ENCODE measurements at regions not wholly inside any gene's neighbourhood (a gene's known extent, or its start where the extent isn't known, plus 50 kb on each side); places are given as distances from the start of the nearest gene placed in this dataset.

GRCh38 chr6:148175550-148176188 lies 167.0 kb upstream of the SASH1 start:
- Histone ChIP-seq H3K27ac (ENCODE audit: low read length) (no peak overlapping the region), H3K27me3 (ENCODE audit: low read length) (no peaks in the 10 kb centered on the region), H3K9me2 (replicated peaks; ENCODE audit: low read length) (no peaks in the 10 kb centered on the region), H3F3A (ENCODE audit: low read length, unreplicated experiment) (no peaks in the 10 kb centered on the region), H2AFZ (ENCODE audit: low read length) (no peak overlapping the region), H3K4me3 (ENCODE audit: low read length) (no peak overlapping the region), H3K79me2 (ENCODE audit: low read length) (no peaks in the 10 kb centered on the region), H4K20me1 (ENCODE audit: low read length) (no peaks in the 10 kb centered on the region), H3K4me2 (ENCODE audit: low read length) (no peak overlapping the region), H3K36me3 (ENCODE audit: low read depth, low read length) (no peaks in the 10 kb centered on the region), H3K9me3 (ENCODE audit: low read length) (no peaks in the 10 kb centered on the region), H3K9ac (ENCODE audit: low read length) (no peak overlapping the region), H3K4me1 (ENCODE audit: insufficient read depth, low read length) (no peaks in the 10 kb centered on the region)
- DNase-seq (no peak), ATAC-seq (no peak)
- no TSS peak for BruUV-seq (replicated peaks)
- ChIA-PET CTCF (no interaction called here), POLR2A (ENCODE audit: unreplicated experiment) (interaction anchor here (0.6 kb wide), 1 partner anchor 75 kb away, joined by 5 read pairs; no protein-coding TSS in a partner anchor)
- TF ChIP-seq EZH2 (IDR thresholded peaks at IDR 0.05; ENCODE audit: low read length, unreplicated experiment) = no peak
- no peak for TF ChIP-seq EZH2phosphoT487 (IDR thresholded peaks at IDR 0.05; ENCODE audit: borderline replicate concordance, low read length)
- TF ChIP-seq, protein P1, sequence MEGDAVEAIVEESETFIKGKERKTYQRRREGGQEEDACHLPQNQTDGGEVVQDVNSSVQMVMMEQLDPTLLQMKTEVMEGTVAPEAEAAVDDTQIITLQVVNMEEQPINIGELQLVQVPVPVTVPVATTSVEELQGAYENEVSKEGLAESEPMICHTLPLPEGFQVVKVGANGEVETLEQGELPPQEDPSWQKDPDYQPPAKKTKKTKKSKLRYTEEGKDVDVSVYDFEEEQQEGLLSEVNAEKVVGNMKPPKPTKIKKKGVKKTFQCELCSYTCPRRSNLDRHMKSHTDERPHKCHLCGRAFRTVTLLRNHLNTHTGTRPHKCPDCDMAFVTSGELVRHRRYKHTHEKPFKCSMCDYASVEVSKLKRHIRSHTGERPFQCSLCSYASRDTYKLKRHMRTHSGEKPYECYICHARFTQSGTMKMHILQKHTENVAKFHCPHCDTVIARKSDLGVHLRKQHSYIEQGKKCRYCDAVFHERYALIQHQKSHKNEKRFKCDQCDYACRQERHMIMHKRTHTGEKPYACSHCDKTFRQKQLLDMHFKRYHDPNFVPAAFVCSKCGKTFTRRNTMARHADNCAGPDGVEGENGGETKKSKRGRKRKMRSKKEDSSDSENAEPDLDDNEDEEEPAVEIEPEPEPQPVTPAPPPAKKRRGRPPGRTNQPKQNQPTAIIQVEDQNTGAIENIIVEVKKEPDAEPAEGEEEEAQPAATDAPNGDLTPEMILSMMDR (conservative IDR thresholded peaks at IDR 0.05; ENCODE audit: low read depth, low read length) = no peak
- intact Hi-C loops (cut with micrococcal nuclease) = no loop called here

GRCh38 chr6:148177589-148178233 lies 164.9 kb upstream of the SASH1 start:
- no peaks in the 10 kb centered on the region for H3K79me2 ChIP-seq (ENCODE audit: low read length)
- no peaks in the 10 kb centered on the region for H3K9me3 ChIP-seq (ENCODE audit: low read length)
- no peaks in the 10 kb centered on the region for H3K9me2 ChIP-seq (replicated peaks; ENCODE audit: low read length)
- H3K4me2 ChIP-seq (ENCODE audit: low read length) = no peak overlapping the region
- H4K20me1 ChIP-seq (ENCODE audit: low read length) = no peaks in the 10 kb centered on the region
- no peak overlapping the region for H3K27ac ChIP-seq (ENCODE audit: low read length)
- no peak overlapping the region for H2AFZ ChIP-seq (ENCODE audit: low read length)
- no peaks in the 10 kb centered on the region for H3K27me3 ChIP-seq (ENCODE audit: low read length)
- CTCF ChIA-PET = interaction anchor here (0.6 kb wide), 2 partner anchors 79 to 353 kb away, joined by 4 read pairs; no protein-coding TSS in a partner anchor
- H3F3A ChIP-seq (ENCODE audit: low read length, unreplicated experiment) = no peaks in the 10 kb centered on the region
- BruUV-seq (replicated peaks) = no TSS peak
- intact Hi-C loops (cut with micrococcal nuclease) = loop anchor here (1.0 kb wide), 2 partner anchors 74 to 287 kb away; no protein-coding TSS in a partner anchor
- H3K9ac ChIP-seq (ENCODE audit: low read length) = no peak overlapping the region
- TF ChIP-seq EZH2phosphoT487 (IDR thresholded peaks at IDR 0.05; ENCODE audit: borderline replicate concordance, low read length) (no peak), EZH2 (IDR thresholded peaks at IDR 0.05; ENCODE audit: low read length, unreplicated experiment) (no peak)
- TF ChIP-seq, protein P1 (conservative IDR thresholded peaks at IDR 0.05; ENCODE audit: low read depth, low read length) = peak; percentile 74
- no peaks in the 10 kb centered on the region for H3K36me3 ChIP-seq (ENCODE audit: low read depth, low read length)
- no peak overlapping the region for H3K4me3 ChIP-seq (ENCODE audit: low read length)
- peak; percentile 74 for DNase-seq
- peak; percentile 51; the same call in 1 of the 2 replicates for ATAC-seq
- POLR2A ChIA-PET (ENCODE audit: unreplicated experiment) = no interaction called here
- no peaks in the 10 kb centered on the region for H3K4me1 ChIP-seq (ENCODE audit: insufficient read depth, low read length)

DNA sequence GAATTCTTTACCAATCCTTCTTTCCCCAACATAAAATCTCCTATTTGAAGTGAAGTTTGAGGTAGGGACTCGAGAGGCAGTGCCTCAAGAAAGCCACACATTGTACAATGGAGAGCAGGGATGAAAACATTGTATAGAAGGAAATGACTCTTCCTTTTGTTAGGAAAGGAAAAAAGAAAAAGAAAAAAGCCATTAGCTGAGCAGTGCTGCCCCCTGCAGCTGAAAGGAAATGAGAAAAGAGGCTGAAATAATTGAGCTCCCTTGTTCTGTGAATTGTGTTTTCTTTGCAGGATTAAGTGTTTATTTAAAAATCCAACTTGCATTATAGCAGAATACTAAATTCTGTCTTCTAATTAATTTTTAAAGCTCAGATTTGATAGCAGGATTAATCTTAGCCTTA lies 162.9 kb upstream of the SASH1 start:
- no TSS peak for BruUV-seq (replicated peaks)
- H3K4me2 ChIP-seq (ENCODE audit: low read length) = no peak overlapping the region
- peak; percentile 64 for DNase-seq
- no peak overlapping the region for H3K4me3 ChIP-seq (ENCODE audit: low read length)
- TF ChIP-seq, protein P1 (conservative IDR thresholded peaks at IDR 0.05; ENCODE audit: low read depth, low read length) = peak; percentile 68
- TF ChIP-seq EZH2 (IDR thresholded peaks at IDR 0.05; ENCODE audit: low read length, unreplicated experiment) (no peak), EZH2phosphoT487 (IDR thresholded peaks at IDR 0.05; ENCODE audit: borderline replicate concordance, low read length) (no peak)
- intact Hi-C loops (cut with micrococcal nuclease) = no loop called here
- H3K9me3 ChIP-seq (ENCODE audit: low read length) = no peaks in the 10 kb centered on the region
- CTCF ChIA-PET = interaction anchor here (0.5 to 1.7 kb wide), 10 partner anchors 12 to 673 kb away, joined by 3 to 18 read pairs (median 4); partner anchors contain the start of gene SASH1
- no peaks in the 10 kb centered on the region for H4K20me1 ChIP-seq (ENCODE audit: low read length)
- no peaks in the 10 kb centered on the region for H3K36me3 ChIP-seq (ENCODE audit: low read depth, low read length)
- H2AFZ ChIP-seq (ENCODE audit: low read length) = no peak overlapping the region
- no peak overlapping the region for H3K9ac ChIP-seq (ENCODE audit: low read length)
- H3K9me2 ChIP-seq (replicated peaks; ENCODE audit: low read length) = no peaks in the 10 kb centered on the region
- H3K27me3 ChIP-seq (ENCODE audit: low read length) = no peaks in the 10 kb centered on the region
- H3K27ac ChIP-seq (ENCODE audit: low read length) = no peak overlapping the region
- no peaks in the 10 kb centered on the region for H3F3A ChIP-seq (ENCODE audit: low read length, unreplicated experiment)
- POLR2A ChIA-PET (ENCODE audit: unreplicated experiment) = interaction anchor here (0.6 kb wide), 1 partner anchor 20 kb away, joined by 7 read pairs; no protein-coding TSS in a partner anchor
- ATAC-seq = no peak
- no peaks in the 10 kb centered on the region for H3K79me2 ChIP-seq (ENCODE audit: low read length)
- H3K4me1 ChIP-seq (ENCODE audit: insufficient read depth, low read length) = no peaks in the 10 kb centered on the region

Measured in PC-3 (cell line).